ENCODE measurements at regions not wholly inside any gene's neighbourhood (a gene's known extent, or its start where the extent isn't known, plus 50 kb on each side); places are given as distances from the start of the nearest gene placed in this dataset.
"Not testable (repeated sequence)": the region's sequence is repeated elsewhere in the genome, so short reads cannot be mapped to it uniquely, and the experiment has no call there.

DNA sequence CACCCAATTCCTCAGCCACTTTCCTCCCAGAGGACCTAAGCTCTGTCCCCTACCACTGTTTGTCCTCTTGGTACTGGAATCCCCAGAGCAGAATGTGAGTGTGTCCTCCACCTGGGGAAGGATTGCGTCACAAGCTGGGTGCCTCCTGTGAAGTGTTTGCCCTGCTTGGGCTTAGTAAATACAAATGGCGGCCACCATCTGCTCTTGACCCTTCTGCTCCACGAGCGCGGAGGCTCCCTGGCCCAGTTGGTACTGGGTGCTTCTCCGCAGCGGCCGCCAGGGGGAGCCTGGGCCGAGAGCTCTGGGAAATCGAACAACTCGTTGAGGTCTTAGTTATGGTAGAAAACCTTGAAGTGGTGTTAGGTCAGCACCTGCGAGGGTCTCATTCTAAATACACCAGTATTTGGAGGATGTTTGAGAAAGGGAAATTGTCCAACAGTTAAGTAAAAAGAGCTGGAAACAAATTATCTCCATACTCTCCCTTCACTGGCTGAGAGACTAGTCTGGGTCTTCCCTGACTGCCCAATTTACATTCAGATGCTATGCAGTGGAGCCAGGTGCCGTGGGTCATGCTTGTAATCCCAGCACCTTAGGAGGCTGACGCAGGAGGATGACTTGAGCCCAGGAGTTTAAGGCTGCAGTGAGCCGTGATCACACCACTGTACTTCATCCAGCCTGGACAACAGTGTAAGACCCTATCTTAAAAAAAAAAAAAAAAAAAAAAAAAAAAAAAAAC is 74.6 kb upstream of the TEAD1 start:
- no peaks in the 10 kb centered on the region for H3K9me3 ChIP-seq (ENCODE audit: insufficient read depth, low read length)
- peak; percentile 22 for DNase-seq (ENCODE audit: low read depth, low spot score)

DNA sequence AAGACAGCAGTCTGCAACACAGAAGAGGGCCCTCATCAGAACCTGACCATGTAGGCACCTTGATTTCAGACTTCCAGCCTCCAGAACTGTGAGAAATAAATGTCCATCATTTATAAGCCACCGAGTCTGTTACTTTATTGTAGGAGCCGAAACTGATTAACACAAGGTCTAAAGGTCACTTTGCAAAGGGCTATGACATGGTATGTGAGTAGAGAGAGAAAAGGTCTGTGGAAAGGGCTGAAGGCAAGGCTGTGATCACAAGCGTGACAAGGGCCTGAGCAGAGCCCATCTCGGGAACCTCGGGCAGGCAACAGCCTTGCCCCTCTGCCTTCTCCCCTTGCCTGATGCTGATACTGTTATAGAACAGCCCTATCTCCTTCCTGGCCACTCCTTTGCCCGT is 73.4 kb upstream of the TEAD1 start:
- H3K4me1 ChIP-seq (ENCODE audit: insufficient read depth, insufficient read length): no peaks in the 10 kb centered on the region
- H3K36me3 ChIP-seq (ENCODE audit: insufficient read depth, insufficient read length, low read length): no peaks in the 10 kb centered on the region
- no peaks in the 10 kb centered on the region for H3K9me3 ChIP-seq (ENCODE audit: insufficient read depth, low read length)
- no peak overlapping the region for H3K4me3 ChIP-seq (ENCODE audit: insufficient read length, low read depth)
- H3K27me3 ChIP-seq (ENCODE audit: insufficient read depth, insufficient read length): no peaks in the 10 kb centered on the region
- TF ChIP-seq ZNF274 (IDR thresholded peaks at IDR 0.05; ENCODE audit: low read depth, low read length) (no peak), YY1 (IDR thresholded peaks at IDR 0.05; ENCODE audit: insufficient read depth, insufficient read length) (no peak), SUZ12 (IDR thresholded peaks at IDR 0.05; ENCODE audit: extremely low read depth, insufficient read depth, insufficient read length) (no peak)
- DNase-seq (ENCODE audit: low read depth, low spot score): no peak
- H3K9ac ChIP-seq (ENCODE audit: insufficient read length, low read depth): no peak overlapping the region

More for the DNA sequence above, 74.6 kb upstream of the TEAD1 start:
- Histone ChIP-seq H3K36me3 (ENCODE audit: insufficient read depth, insufficient read length, low read length) (no peaks in the 10 kb centered on the region), H3K4me3 (ENCODE audit: insufficient read length, low read depth) (no peak overlapping the region), H3K9ac (ENCODE audit: insufficient read length, low read depth) (no peak overlapping the region), H3K4me1 (ENCODE audit: insufficient read depth, insufficient read length) (no peaks in the 10 kb centered on the region), H3K27me3 (ENCODE audit: insufficient read depth, insufficient read length) (no peaks in the 10 kb centered on the region)
- no peak for TF ChIP-seq YY1 (IDR thresholded peaks at IDR 0.05; ENCODE audit: insufficient read depth, insufficient read length)
- TF ChIP-seq ZNF274 (IDR thresholded peaks at IDR 0.05; ENCODE audit: low read depth, low read length): no peak
- TF ChIP-seq SUZ12 (IDR thresholded peaks at IDR 0.05; ENCODE audit: extremely low read depth, insufficient read depth, insufficient read length): no peak

DNA sequence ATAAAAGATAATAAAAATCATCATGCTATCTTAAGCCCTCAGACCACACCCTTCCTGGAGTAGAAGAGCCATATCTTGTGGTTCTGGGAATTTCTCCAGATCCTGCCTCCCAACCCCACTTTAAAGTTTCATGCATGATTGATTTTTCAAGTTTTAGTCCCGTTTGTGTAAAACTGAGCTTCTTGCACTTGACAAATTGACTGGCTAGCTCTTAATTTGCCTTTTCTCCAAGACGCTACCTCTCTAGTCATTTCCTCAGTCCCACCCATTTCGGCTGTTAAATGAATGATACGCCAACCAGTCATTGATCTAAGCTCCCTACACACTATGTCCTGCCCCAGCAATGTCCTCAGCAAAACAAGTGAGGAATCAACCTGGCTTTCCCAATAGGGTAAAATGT is 71.8 kb upstream of the TEAD1 start:
- no peaks in the 10 kb centered on the region for H3K27me3 ChIP-seq (ENCODE audit: insufficient read depth, insufficient read length)
- H3K9ac ChIP-seq (ENCODE audit: insufficient read length, low read depth): no peak overlapping the region
- H3K9me3 ChIP-seq (ENCODE audit: insufficient read depth, low read length): no peaks in the 10 kb centered on the region
- no peaks in the 10 kb centered on the region for H3K4me1 ChIP-seq (ENCODE audit: insufficient read depth, insufficient read length)
- DNase-seq (ENCODE audit: low read depth, low spot score): no peak
- no peaks in the 10 kb centered on the region for H3K36me3 ChIP-seq (ENCODE audit: insufficient read depth, insufficient read length, low read length)
- TF ChIP-seq ZNF274 (IDR thresholded peaks at IDR 0.05; ENCODE audit: low read depth, low read length) (no peak), SUZ12 (IDR thresholded peaks at IDR 0.05; ENCODE audit: extremely low read depth, insufficient read depth, insufficient read length) (no peak), YY1 (IDR thresholded peaks at IDR 0.05; ENCODE audit: insufficient read depth, insufficient read length) (no peak)
- no peak overlapping the region for H3K4me3 ChIP-seq (ENCODE audit: insufficient read length, low read depth)

DNA sequence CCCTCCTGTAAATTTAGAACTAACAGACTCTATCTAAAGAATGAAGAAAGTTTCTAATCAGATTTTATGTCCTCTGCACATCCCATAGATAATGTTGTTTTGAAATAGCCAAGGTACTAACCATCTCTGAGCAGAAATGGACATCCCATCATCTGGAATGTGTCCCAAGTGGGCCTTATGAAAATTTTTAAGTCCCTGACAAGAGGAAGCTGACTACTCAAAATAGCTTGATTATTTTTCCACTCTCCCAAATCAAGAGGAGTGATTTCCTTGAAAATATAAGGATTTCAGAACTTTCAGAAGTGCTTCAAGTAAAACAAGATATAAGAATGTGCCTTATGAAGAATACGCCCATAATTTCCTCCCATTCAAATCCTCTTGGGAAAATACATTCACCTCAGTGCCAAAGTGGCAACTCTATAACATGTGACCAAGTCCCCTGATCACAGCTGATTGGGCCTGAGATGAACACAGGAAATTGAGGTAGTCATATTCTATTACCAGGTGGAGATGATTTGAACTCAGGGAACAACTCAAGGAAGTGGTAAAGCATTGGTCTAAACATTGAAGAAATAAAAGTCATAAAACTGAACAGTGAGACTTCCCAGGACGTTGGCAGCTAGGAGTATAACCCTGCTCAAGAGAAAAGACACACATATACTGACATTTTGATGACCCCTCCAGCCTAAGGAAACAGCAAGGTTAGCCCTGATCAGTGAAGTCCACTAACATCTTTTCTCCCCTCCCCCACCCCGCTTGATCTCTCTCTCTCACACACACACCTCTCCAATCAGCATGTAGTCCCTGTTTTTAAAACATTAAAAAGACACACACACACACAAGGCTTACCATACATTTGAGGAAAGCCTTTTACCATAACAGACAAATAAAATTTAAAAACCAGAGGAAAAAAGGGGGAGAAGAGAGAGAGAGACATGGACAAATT is 70.8 kb upstream of the TEAD1 start:
- no peaks in the 10 kb centered on the region for H3K9me3 ChIP-seq (ENCODE audit: insufficient read depth, low read length)
- no peak for DNase-seq (ENCODE audit: low read depth, low spot score)
- H3K27me3 ChIP-seq (ENCODE audit: insufficient read depth, insufficient read length): no peaks in the 10 kb centered on the region
- no peak overlapping the region for H3K4me3 ChIP-seq (ENCODE audit: insufficient read length, low read depth)
- no peak for TF ChIP-seq SUZ12 (IDR thresholded peaks at IDR 0.05; ENCODE audit: extremely low read depth, insufficient read depth, insufficient read length)
- TF ChIP-seq YY1 (IDR thresholded peaks at IDR 0.05; ENCODE audit: insufficient read depth, insufficient read length): no peak
- no peak for TF ChIP-seq ZNF274 (IDR thresholded peaks at IDR 0.05; ENCODE audit: low read depth, low read length)
- H3K4me1 ChIP-seq (ENCODE audit: insufficient read depth, insufficient read length): no peaks in the 10 kb centered on the region
- no peaks in the 10 kb centered on the region for H3K36me3 ChIP-seq (ENCODE audit: insufficient read depth, insufficient read length, low read length)
- no peak overlapping the region for H3K9ac ChIP-seq (ENCODE audit: insufficient read length, low read depth)

DNA sequence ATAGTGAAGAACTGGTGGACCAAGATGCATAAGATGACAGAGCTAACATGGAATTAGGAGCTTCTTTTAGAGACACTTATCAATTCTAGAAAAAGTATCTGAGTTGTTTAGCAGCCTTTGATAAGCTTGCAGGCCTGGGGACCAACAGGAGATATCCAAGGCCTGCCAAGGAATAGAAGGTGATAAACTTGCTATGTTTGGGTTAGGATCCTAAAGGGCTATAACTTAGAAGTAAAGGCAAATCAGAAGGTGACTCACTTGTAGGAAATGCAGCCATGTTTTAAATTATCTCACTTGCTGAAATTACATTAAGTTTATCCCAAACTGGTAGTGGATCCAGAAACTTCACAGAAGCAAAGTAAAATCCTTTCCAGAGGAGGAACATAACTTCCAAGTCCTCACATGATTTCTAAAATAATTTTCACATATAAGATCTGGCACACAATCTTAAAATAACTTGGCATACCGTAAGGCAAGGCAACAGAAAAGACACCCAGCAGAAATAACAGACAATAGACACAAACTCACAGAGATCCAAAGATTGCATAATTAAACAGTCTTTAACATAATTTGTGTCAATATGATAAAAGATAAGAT is 69.6 kb upstream of the TEAD1 start:
- H3K9me3 ChIP-seq (ENCODE audit: insufficient read depth, low read length): no peaks in the 10 kb centered on the region
- no peaks in the 10 kb centered on the region for H3K36me3 ChIP-seq (ENCODE audit: insufficient read depth, insufficient read length, low read length)
- H3K27me3 ChIP-seq (ENCODE audit: insufficient read depth, insufficient read length): no peaks in the 10 kb centered on the region
- no peaks in the 10 kb centered on the region for H3K4me1 ChIP-seq (ENCODE audit: insufficient read depth, insufficient read length)
- H3K4me3 ChIP-seq (ENCODE audit: insufficient read length, low read depth): no peak overlapping the region
- no peak for TF ChIP-seq YY1 (IDR thresholded peaks at IDR 0.05; ENCODE audit: insufficient read depth, insufficient read length)
- TF ChIP-seq ZNF274 (IDR thresholded peaks at IDR 0.05; ENCODE audit: low read depth, low read length): no peak
- TF ChIP-seq SUZ12 (IDR thresholded peaks at IDR 0.05; ENCODE audit: extremely low read depth, insufficient read depth, insufficient read length): no peak
- H3K9ac ChIP-seq (ENCODE audit: insufficient read length, low read depth): no peak overlapping the region
- no peak for DNase-seq (ENCODE audit: low read depth, low spot score)

DNA sequence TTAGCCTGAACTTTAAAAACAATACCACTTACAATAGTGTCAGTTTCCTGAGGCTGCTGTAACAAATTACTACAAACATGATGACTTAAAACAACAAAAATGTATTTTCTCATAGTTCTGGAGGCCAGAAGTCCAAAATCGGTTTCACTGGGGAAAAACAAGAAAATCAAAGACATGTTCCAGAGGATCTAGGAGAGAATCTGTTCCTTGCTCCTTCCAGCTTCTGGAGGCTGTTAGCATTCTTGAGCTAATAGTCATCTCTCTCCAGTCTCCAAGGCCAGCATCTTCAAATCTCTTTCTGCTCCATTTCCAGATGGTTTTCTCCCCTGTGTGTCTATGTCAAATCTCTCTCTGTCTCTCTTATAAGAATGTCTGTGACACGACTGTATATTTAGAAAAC is 67.6 kb upstream of the TEAD1 start:
- Histone ChIP-seq H3K36me3 (ENCODE audit: insufficient read depth, insufficient read length, low read length) (no peaks in the 10 kb centered on the region), H3K4me3 (ENCODE audit: insufficient read length, low read depth) (no peak overlapping the region), H3K27me3 (ENCODE audit: insufficient read depth, insufficient read length) (no peaks in the 10 kb centered on the region), H3K4me1 (ENCODE audit: insufficient read depth, insufficient read length) (no peaks in the 10 kb centered on the region), H3K9ac (ENCODE audit: insufficient read length, low read depth) (no peak overlapping the region), H3K9me3 (ENCODE audit: insufficient read depth, low read length) (no peaks in the 10 kb centered on the region)
- no peak for TF ChIP-seq YY1 (IDR thresholded peaks at IDR 0.05; ENCODE audit: insufficient read depth, insufficient read length)
- TF ChIP-seq ZNF274 (IDR thresholded peaks at IDR 0.05; ENCODE audit: low read depth, low read length): no peak
- TF ChIP-seq SUZ12 (IDR thresholded peaks at IDR 0.05; ENCODE audit: extremely low read depth, insufficient read depth, insufficient read length): no peak
- DNase-seq (ENCODE audit: low read depth, low spot score): no peak

DNA sequence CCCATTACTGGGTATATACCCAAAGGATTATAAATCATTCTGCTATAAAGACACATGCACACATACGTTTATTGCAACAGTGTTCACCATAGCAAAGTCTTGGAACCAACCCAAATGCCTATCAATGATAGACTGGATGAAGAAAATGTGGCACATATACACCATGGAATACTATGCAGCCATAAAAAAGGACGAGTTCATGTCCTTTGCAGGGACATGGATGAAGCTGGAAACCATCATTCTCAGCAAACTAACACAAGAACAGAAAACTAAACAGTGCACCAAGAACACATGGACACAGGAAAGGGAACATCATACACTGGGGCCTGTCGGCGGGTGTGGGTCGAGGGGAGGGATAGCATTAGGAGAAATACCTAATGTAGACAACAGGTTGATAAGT is 65.5 kb upstream of the TEAD1 start:
- not testable (repeated sequence) for H3K4me3 ChIP-seq (ENCODE audit: insufficient read length, low read depth); H3K4me1 ChIP-seq (ENCODE audit: insufficient read depth, insufficient read length); H3K36me3 ChIP-seq (ENCODE audit: insufficient read depth, insufficient read length, low read length); DNase-seq (ENCODE audit: low read depth, low spot score); H3K27me3 ChIP-seq (ENCODE audit: insufficient read depth, insufficient read length); H3K9ac ChIP-seq (ENCODE audit: insufficient read length, low read depth); H3K9me3 ChIP-seq (ENCODE audit: insufficient read depth, low read length)

Measured in NT2/D1 (cell line).